Fibroblast of the aortic adventitia (primary cell): ENCODE measurements at regions not wholly inside any gene's neighbourhood (a gene's known extent, or its start where the extent isn't known, plus 50 kb on each side); places are given as distances from the start of the nearest gene placed in this dataset.

ENCODE experiments used
- DNase-seq: peaks from one replicate; pipeline ENCODE4 v3.0.0-alpha.2; 2010; ENCODE audit warnings: low read depth
- H3K4me3 ChIP-seq: 2 replicates; pipeline ENCODE4 v1.5.1; 2011; ENCODE audit warnings: low read depth, mild to moderate bottlenecking, control low read depth, low read length, moderate library complexity
- TF ChIP-seq, protein P1 (sequence below): IDR thresholded peaks from 2 replicates; pipeline ENCODE4 v1.5.1; 2011; ENCODE audit warnings: mild to moderate bottlenecking, low read length, control low read depth, inconsistent platforms; ENCODE audit not compliant: insufficient read depth

DNA sequence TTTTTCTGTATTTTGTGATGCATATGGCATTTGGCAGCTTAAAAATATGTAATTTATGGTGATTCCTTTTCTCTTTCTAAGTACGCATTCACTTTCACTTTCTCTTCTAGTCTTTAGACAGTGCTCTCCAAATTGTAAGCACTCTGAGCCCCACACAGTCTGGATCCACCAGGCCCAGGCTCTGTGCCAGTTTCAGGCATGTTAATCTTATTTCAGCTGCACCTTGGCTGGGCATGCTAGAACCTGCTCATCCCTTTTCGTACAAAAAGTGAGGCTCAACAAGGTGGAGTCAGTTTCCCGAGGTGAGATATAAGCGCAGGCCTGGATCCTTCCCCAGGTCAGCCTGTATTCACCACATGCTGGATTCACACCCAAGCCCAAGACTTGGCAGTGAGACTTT is 203.9 kb downstream of the MTX2 start:
- DNase-seq = peak; percentile 51
- peak overlapping the region; percentile 31 for H3K4me3 ChIP-seq

DNA sequence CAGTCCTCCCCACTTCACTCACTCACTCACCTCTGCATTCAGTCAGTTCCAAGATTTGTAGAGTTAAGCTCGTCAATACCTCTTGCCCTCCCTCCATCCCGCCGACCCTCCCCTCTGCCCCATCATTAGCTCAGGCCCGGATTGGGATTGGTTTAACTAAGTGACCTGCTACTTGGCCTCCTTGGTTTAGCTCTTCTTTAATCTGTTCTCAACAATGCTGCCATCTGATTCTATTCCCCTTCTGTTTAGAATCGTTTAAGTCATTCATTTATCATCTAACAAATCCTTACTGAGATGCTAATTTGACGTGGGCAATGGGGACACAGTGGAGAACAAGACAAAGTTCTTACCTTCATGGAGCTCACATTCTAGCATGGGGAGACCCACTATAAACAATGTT is 204.6 kb downstream of the MTX2 start:
- DNase-seq = no peak
- TF ChIP-seq, protein P1, sequence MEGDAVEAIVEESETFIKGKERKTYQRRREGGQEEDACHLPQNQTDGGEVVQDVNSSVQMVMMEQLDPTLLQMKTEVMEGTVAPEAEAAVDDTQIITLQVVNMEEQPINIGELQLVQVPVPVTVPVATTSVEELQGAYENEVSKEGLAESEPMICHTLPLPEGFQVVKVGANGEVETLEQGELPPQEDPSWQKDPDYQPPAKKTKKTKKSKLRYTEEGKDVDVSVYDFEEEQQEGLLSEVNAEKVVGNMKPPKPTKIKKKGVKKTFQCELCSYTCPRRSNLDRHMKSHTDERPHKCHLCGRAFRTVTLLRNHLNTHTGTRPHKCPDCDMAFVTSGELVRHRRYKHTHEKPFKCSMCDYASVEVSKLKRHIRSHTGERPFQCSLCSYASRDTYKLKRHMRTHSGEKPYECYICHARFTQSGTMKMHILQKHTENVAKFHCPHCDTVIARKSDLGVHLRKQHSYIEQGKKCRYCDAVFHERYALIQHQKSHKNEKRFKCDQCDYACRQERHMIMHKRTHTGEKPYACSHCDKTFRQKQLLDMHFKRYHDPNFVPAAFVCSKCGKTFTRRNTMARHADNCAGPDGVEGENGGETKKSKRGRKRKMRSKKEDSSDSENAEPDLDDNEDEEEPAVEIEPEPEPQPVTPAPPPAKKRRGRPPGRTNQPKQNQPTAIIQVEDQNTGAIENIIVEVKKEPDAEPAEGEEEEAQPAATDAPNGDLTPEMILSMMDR = no peak
- H3K4me3 ChIP-seq = no peak overlapping the region

More for the DNA sequence above, 203.9 kb downstream of the MTX2 start:
- TF ChIP-seq, protein P1 = no peak

- no peak overlapping the region for H3K4me3 ChIP-seq
- TF ChIP-seq, protein P1 = no peak
- no peak for DNase-seq
Measured at GRCh38 chr2:176477336-176477735, 208.1 kb downstream of the MTX2 start.

DNA sequence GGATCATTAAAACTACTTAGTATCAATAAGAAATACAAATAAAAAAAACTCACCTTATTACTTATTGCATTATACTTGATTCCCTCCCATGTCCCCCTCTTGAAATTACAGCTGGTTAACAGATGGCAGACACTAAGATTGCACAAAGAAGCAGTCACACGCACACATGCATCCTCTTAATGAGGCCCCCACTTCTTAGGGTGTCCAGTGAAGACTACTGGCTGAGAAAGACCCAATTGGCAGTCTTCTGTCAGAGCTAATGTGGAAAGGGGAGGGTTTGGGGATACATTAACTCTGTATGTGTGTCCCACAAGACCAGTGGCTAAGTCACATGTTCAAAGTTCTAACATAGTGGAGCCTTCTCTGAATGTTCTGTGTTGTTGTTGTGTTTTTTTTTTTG is 210.7 kb downstream of the MTX2 start:
- no peak for DNase-seq
- TF ChIP-seq, protein P1 = no peak

GRCh38 chr2:176482107-176482506 is 212.9 kb downstream of the MTX2 start:
- no peak for DNase-seq
- TF ChIP-seq, protein P1 = no peak
- H3K4me3 ChIP-seq = no peak overlapping the region

More for the DNA sequence above, 210.7 kb downstream of the MTX2 start:
- no peak overlapping the region for H3K4me3 ChIP-seq

DNA sequence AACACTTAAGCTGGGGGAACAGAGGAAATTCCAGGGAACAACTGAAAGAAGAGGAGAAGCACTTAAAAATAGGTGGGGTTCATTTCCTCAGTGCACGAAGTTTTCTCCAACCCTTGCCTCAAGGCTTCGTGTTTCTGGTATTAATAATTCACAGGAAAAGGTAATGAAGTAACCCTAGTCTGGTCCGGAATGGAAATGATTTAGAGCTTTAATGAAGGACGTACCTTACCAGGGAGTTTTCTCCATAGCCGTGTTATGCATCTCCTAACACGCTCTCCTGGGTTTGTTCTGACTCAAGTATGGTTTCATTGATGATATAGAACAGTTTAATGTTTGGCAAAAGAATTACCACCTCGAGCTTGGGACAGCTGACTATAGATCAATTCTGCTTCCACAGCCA is 214.2 kb downstream of the MTX2 start:
- TF ChIP-seq, protein P1 = no peak
- H3K4me3 ChIP-seq = no peak overlapping the region
- no peak for DNase-seq

- DNase-seq = no peak
- TF ChIP-seq, protein P1 = no peak
- no peak overlapping the region for H3K4me3 ChIP-seq
Measured at GRCh38 chr2:176483901-176484568, 214.8 kb downstream of the MTX2 start.
